ENCODE measurements at regions not wholly inside any gene's neighbourhood (a gene's known extent, or its start where the extent isn't known, plus 50 kb on each side); places are given as distances from the start of the nearest gene placed in this dataset.
A peak's percentile ranks its signal among the peaks of the same experiment; 100 is the strongest.

DNA sequence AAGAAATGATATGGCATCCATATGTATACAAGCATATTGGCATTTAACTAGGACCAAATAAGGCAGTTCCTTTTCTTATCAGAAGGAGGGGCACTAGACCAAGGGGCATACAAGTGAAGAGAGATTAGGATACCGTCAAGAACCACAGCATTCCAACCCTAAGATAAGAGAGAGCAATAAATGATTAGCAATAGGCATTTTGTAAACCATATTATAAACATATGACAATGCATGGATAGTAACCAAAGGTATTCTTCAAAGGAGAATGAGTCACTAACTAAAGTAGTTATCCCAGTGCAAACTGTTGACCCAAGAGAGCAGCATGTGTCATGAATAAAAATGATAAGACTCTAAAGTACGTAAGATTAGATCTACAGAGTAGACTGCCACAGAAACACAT lies 500.9 kb upstream of the HTR2A start:
- Histone ChIP-seq H3K9me3 (ENCODE audit: low read depth) (no peaks in the 10 kb centered on the region), H2AFZ (no peak overlapping the region), H3K27me3 (no peaks in the 10 kb centered on the region), H3K27ac (peak overlapping the region; percentile 79), H3K9me2 (replicated peaks; ENCODE audit: insufficient read depth) (no peaks in the 10 kb centered on the region), H3K4me3 (no peak overlapping the region), H3K36me3 (replicated peaks; ENCODE audit: insufficient read depth, low read depth) (no peaks in the 10 kb centered on the region), H3K4me1 (ENCODE audit: insufficient read depth) (peaks cover 5% of the 10 kb centered on the region), H4K20me1 (ENCODE audit: insufficient read depth, poor library complexity, severe bottlenecking) (no peaks in the 10 kb centered on the region), H3K79me2 (no peaks in the 10 kb centered on the region), H3K4me2 (no peak overlapping the region)
- DNase-seq (ENCODE audit: low spot score), result peak; percentile 39
- TF ChIP-seq EZH2 (IDR thresholded peaks at IDR 0.05; ENCODE audit: borderline replicate concordance) (no peak), EZH2phosphoT487 (IDR thresholded peaks at IDR 0.05; ENCODE audit: low read depth, severe bottlenecking, unreplicated experiment) (no peak)
- TF ChIP-seq, protein P1, sequence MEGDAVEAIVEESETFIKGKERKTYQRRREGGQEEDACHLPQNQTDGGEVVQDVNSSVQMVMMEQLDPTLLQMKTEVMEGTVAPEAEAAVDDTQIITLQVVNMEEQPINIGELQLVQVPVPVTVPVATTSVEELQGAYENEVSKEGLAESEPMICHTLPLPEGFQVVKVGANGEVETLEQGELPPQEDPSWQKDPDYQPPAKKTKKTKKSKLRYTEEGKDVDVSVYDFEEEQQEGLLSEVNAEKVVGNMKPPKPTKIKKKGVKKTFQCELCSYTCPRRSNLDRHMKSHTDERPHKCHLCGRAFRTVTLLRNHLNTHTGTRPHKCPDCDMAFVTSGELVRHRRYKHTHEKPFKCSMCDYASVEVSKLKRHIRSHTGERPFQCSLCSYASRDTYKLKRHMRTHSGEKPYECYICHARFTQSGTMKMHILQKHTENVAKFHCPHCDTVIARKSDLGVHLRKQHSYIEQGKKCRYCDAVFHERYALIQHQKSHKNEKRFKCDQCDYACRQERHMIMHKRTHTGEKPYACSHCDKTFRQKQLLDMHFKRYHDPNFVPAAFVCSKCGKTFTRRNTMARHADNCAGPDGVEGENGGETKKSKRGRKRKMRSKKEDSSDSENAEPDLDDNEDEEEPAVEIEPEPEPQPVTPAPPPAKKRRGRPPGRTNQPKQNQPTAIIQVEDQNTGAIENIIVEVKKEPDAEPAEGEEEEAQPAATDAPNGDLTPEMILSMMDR (IDR thresholded peaks at IDR 0.05; ENCODE audit: poor library complexity), result no peak
- WGBS (ENCODE audit: low lambda C conversion rate, missing lambda C conversion rate), result 5% methylated on average over 2 of the region's 2 CpGs

DNA sequence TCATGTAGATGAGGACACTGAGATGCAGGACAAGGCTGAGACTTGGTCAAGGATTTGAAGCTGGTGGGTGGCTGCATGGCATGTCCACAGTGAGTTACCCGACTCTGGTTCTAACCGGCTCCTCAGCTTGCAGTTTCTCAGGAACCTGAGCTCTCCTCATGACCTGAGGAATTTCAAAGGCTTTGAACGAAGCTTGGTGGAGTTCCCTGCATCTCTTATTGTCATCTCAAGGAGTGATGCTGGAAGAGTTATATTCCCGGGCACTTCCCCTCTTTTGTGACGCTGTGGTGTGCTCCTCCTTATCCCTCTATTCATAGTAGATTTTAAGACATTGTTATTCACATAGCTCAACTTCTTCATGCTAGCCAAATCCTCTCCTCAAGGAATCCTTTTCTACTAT lies 500.1 kb upstream of the HTR2A start:
- peak overlapping the region; percentile 79 for H3K27ac ChIP-seq
- no peaks in the 10 kb centered on the region for H3K36me3 ChIP-seq (replicated peaks; ENCODE audit: insufficient read depth, low read depth)
- no peaks in the 10 kb centered on the region for H3K79me2 ChIP-seq
- no peak overlapping the region for H3K4me2 ChIP-seq
- no peaks in the 10 kb centered on the region for H4K20me1 ChIP-seq (ENCODE audit: insufficient read depth, poor library complexity, severe bottlenecking)
- WGBS (ENCODE audit: low lambda C conversion rate, missing lambda C conversion rate), result 84% methylated on average over 5 of the region's 5 CpGs
- H3K4me3 ChIP-seq, result no peak overlapping the region
- H3K4me1 ChIP-seq (ENCODE audit: insufficient read depth), result peaks cover 5% of the 10 kb centered on the region
- H3K27me3 ChIP-seq, result no peaks in the 10 kb centered on the region
- TF ChIP-seq, protein P1 (IDR thresholded peaks at IDR 0.05; ENCODE audit: poor library complexity), result no peak
- no peak for TF ChIP-seq EZH2 (IDR thresholded peaks at IDR 0.05; ENCODE audit: borderline replicate concordance)
- TF ChIP-seq EZH2phosphoT487 (IDR thresholded peaks at IDR 0.05; ENCODE audit: low read depth, severe bottlenecking, unreplicated experiment), result no peak
- no peaks in the 10 kb centered on the region for H3K9me3 ChIP-seq (ENCODE audit: low read depth)
- no peak for DNase-seq (ENCODE audit: low spot score)
- no peak overlapping the region for H2AFZ ChIP-seq
- H3K9me2 ChIP-seq (replicated peaks; ENCODE audit: insufficient read depth), result no peaks in the 10 kb centered on the region

DNA sequence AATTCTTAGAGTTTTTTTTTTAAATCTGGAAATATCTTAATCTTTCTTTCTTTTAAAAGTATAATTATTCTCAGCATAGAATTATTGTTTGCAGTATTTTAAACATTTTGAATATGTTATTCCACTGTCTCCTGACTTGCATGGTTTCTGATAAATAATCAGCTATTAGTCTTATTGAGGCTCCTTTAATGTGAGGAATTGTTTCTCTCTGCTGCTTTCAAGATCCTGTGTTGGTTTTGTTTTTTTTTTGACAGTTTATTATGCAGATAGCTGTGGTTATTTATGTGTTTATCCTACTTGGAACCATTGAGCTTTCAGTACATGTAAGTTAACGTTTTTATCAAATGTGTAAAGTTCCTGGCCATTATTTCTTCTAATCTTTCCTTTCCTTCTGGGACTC lies 477.9 kb upstream of the HTR2A start:
- Histone ChIP-seq H3K4me3 (no peak overlapping the region), H3K79me2 (no peaks in the 10 kb centered on the region), H4K20me1 (ENCODE audit: insufficient read depth, poor library complexity, severe bottlenecking) (no peaks in the 10 kb centered on the region), H2AFZ (no peak overlapping the region), H3K36me3 (replicated peaks; ENCODE audit: insufficient read depth, low read depth) (no peaks in the 10 kb centered on the region), H3K4me2 (no peak overlapping the region), H3K27me3 (no peaks in the 10 kb centered on the region), H3K27ac (no peak overlapping the region), H3K9me3 (ENCODE audit: low read depth) (no peaks in the 10 kb centered on the region), H3K9me2 (replicated peaks; ENCODE audit: insufficient read depth) (no peaks in the 10 kb centered on the region), H3K4me1 (ENCODE audit: insufficient read depth) (no peaks in the 10 kb centered on the region)
- DNase-seq (ENCODE audit: low spot score), result no peak
- WGBS (ENCODE audit: low lambda C conversion rate, missing lambda C conversion rate), result 90% methylated on average over 1 of the region's 1 CpG
- TF ChIP-seq EZH2phosphoT487 (IDR thresholded peaks at IDR 0.05; ENCODE audit: low read depth, severe bottlenecking, unreplicated experiment) (no peak), EZH2 (IDR thresholded peaks at IDR 0.05; ENCODE audit: borderline replicate concordance) (no peak)
- TF ChIP-seq, protein P1 (IDR thresholded peaks at IDR 0.05; ENCODE audit: poor library complexity), result no peak

DNA sequence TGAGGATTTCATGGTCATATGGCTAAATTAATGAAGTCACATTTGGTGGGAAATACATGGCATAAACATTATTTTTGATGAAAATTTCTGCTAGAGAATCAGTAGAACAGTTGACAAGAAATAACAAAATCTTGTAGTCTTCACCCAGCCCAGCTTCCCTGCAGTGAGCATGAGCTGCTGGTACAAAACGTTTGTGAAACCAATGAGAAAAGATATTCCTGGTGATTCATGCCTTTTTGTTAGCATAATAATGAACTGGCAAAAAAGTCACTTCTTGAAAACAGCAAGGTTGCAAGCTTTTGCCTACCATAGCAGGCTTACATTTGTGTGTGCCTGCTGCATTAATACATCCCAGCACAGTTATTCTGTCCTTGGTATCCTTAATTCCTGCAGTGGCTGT lies 475.9 kb upstream of the HTR2A start:
- 4% methylated on average over 1 of the region's 1 CpG for WGBS (ENCODE audit: low lambda C conversion rate, missing lambda C conversion rate)

More for the DNA sequence above, 475.9 kb upstream of the HTR2A start:
- Histone ChIP-seq H3K27ac (no peak overlapping the region), H3K36me3 (replicated peaks; ENCODE audit: insufficient read depth, low read depth) (no peaks in the 10 kb centered on the region), H4K20me1 (ENCODE audit: insufficient read depth, poor library complexity, severe bottlenecking) (no peaks in the 10 kb centered on the region), H3K4me2 (no peak overlapping the region), H3K9me3 (ENCODE audit: low read depth) (no peaks in the 10 kb centered on the region), H3K9me2 (replicated peaks; ENCODE audit: insufficient read depth) (no peaks in the 10 kb centered on the region), H3K27me3 (no peaks in the 10 kb centered on the region), H3K4me1 (ENCODE audit: insufficient read depth) (no peaks in the 10 kb centered on the region), H2AFZ (no peak overlapping the region), H3K79me2 (no peaks in the 10 kb centered on the region), H3K4me3 (no peak overlapping the region)
- TF ChIP-seq EZH2phosphoT487 (IDR thresholded peaks at IDR 0.05; ENCODE audit: low read depth, severe bottlenecking, unreplicated experiment) (no peak), EZH2 (IDR thresholded peaks at IDR 0.05; ENCODE audit: borderline replicate concordance) (no peak)
- TF ChIP-seq, protein P1 (IDR thresholded peaks at IDR 0.05; ENCODE audit: poor library complexity), result no peak
- DNase-seq (ENCODE audit: low spot score), result no peak

Measured in hepatocyte (in vitro differentiated cells).